HCT116 (cell line): ENCODE measurements at regions not wholly inside any gene's neighbourhood (a gene's known extent, or its start where the extent isn't known, plus 50 kb on each side); places are given as distances from the start of the nearest gene placed in this dataset.
"Not testable (repeated sequence)": the region's sequence is repeated elsewhere in the genome, so short reads cannot be mapped to it uniquely, and the experiment has no call there.

ENCODE experiments used
- ATAC-seq: fragments of 200-7000 bp; cut with Tn5 transposase; 2 replicates; pipeline ENCODE4 v1.9.1; 2020; ENCODE audit warnings: mild to moderate bottlenecking, moderate library complexity
- BruUV-seq: library from RNA; stranded (reverse); fragments of 400-500 nt; replicated peaks from 2 replicates; lab custom pipeline; 2021; lab: Mats Ljungman, UMichigan
- CTCF ChIA-PET: fragments of 300-600 bp; sonication (Branson Sonifier 250); formaldehyde crosslinking; loops from one replicate; lab custom pipeline; 2021; ENCODE audit warnings: antibody characterized with exemption; lab: Charles Lee
- POLR2A ChIA-PET: fragments of 300-600, 350-600 bp; sonication (Branson Sonifier 250); formaldehyde crosslinking; loops from one replicate; lab custom pipeline; 2021; ENCODE audit warnings: antibody characterized with exemption; lab: Charles Lee
- RAD21 ChIA-PET, 2 experiments: fragments of 300-600 bp; sonication (Branson Sonifier 250); formaldehyde crosslinking; loops; one replicate each; lab custom pipeline; 2023; ENCODE audit warnings: low total read pairs in 2 of 2; ENCODE audit not compliant: uncharacterized antibody in 2 of 2, unreplicated experiment in 2 of 2, low non-redundant PET in 1 of 2; lab: Charles Lee
- DNase-seq: peaks from one replicate; pipeline ENCODE4 v3.0.0-alpha.2; 2010; ENCODE audit warnings: low read depth, low spot score
- H2AFZ ChIP-seq: fragments of 200-600 bp; shearing (Covaris generic), sonication (generic); 2 replicates; pipeline ENCODE4 v1.6.1; 2017; ENCODE audit warnings: low read depth, mixed run types, mixed read lengths, antibody characterized with exemption, low read length; ENCODE audit not compliant: poor library complexity, severe bottlenecking
- H3K27ac ChIP-seq: 2 replicates; pipeline ENCODE4 v1.5.1; 2012; ENCODE audit warnings: low read depth, low read length
- H3K27me3 ChIP-seq: fragments of 200-600 bp; sonication (generic); 2 replicates; pipeline ENCODE4 v1.6.1; 2016; ENCODE audit warnings: mixed run types, low read length, mixed read lengths; ENCODE audit not compliant: insufficient read depth
- H3K36me3 ChIP-seq, 2 experiments: fragments of 200-500 bp in 1 of 2; fragments of 200-600 bp in 1 of 2; sonication (Bioruptor generic) in 1 of 2; sonication (generic) in 1 of 2; 2 replicates each; pipeline versions ENCODE4 v1.5.1 to v1.6.1; 2014 to 2016; ENCODE audit warnings: low read length in 2 of 2, inconsistent platforms in 1 of 2, mixed read lengths in 1 of 2, mixed run types in 1 of 2; ENCODE audit not compliant: insufficient read depth in 2 of 2, control insufficient read depth in 1 of 2
- H3K4me1 ChIP-seq, 2 experiments: fragments of 200-600 bp in 1 of 2; sonication (generic) in 1 of 2; 2 replicates each; pipeline versions ENCODE4 v1.5.1 to v1.6.1; 2012 to 2017; ENCODE audit warnings: low read length in 2 of 2, inconsistent platforms in 1 of 2, mild to moderate bottlenecking in 1 of 2, mixed read lengths in 1 of 2, mixed run types in 1 of 2, moderate library complexity in 1 of 2; ENCODE audit not compliant: insufficient read depth in 2 of 2, control insufficient read depth in 1 of 2
- H3K4me2 ChIP-seq: fragments of 200-600 bp; sonication (generic); 2 replicates; pipeline ENCODE4 v1.6.1; 2017; ENCODE audit warnings: mixed run types, low read length, mixed read lengths
- H3K4me3 ChIP-seq, 2 experiments: fragments of 200-600 bp in 1 of 2; sonication (generic) in 1 of 2; replicated peaks in 1 of 2; 2 replicates each; pipeline ENCODE4 v1.5.1; 2011 to 2016; ENCODE audit warnings: low read length in 2 of 2, control low read depth in 1 of 2, low read depth in 1 of 2, mild to moderate bottlenecking in 1 of 2, mixed read lengths in 1 of 2, mixed run types in 1 of 2
- H3K79me2 ChIP-seq: fragments of 200-600 bp; sonication (generic); 2 replicates; pipeline ENCODE4 v1.6.1; 2017; ENCODE audit warnings: mild to moderate bottlenecking, mixed run types, low read length, moderate library complexity, mixed read lengths; ENCODE audit not compliant: insufficient read depth
- H3K9ac ChIP-seq: fragments of 200-600 bp; sonication (generic); 2 replicates; pipeline ENCODE4 v1.6.1; 2016; ENCODE audit warnings: low read length, mixed read lengths
- H3K9me2 ChIP-seq: fragments of 200-600 bp; sonication (generic), shearing (Covaris generic); 2 replicates; pipeline ENCODE4 v1.6.1; 2017; ENCODE audit warnings: mixed run types, mild to moderate bottlenecking, moderate library complexity; ENCODE audit not compliant: insufficient read depth
- H3K9me3 ChIP-seq, 2 experiments: fragments of 200-500 bp in 1 of 2; fragments of 200-600 bp in 1 of 2; sonication (Bioruptor generic) in 1 of 2; sonication (generic) in 1 of 2; 2 replicates each; pipeline ENCODE4 v1.6.1; 2014 to 2017; ENCODE audit warnings: low read length in 2 of 2, mixed read lengths in 2 of 2, inconsistent platforms in 1 of 2, low read depth in 1 of 2, mild to moderate bottlenecking in 1 of 2, mixed run types in 1 of 2, moderate library complexity in 1 of 2; ENCODE audit not compliant: control insufficient read depth in 1 of 2, insufficient read depth in 1 of 2
- H4K20me1 ChIP-seq: fragments of 200-600 bp; sonication (generic), shearing (Covaris generic); 2 replicates; pipeline ENCODE4 v1.6.1; 2017; ENCODE audit warnings: mixed run types, mild to moderate bottlenecking, moderate library complexity; ENCODE audit not compliant: insufficient read depth
- CEBPB ChIP-seq: IDR thresholded peaks from 2 replicates; pipeline ENCODE4 v1.6.1; 2012; ENCODE audit warnings: low read depth
- JUND ChIP-seq: IDR thresholded peaks from 2 replicates; pipeline ENCODE4 v1.6.1; 2012
- POLR2AphosphoS5 ChIP-seq: IDR thresholded peaks from 2 replicates; pipeline ENCODE4 v1.6.1; 2011; ENCODE audit warnings: mild to moderate bottlenecking, low read depth, low read length, moderate library complexity
- intact Hi-C: fragments of 100-400 bp; cut with micrococcal nuclease; formaldehyde crosslinking; loops from 2 replicates; pipeline ENCODE4 v1.10.0; 2022

- H3K9me2 ChIP-seq, H3K9me3 ChIP-seq, CTCF ChIA-PET, H3K4me2 ChIP-seq, H3K9ac ChIP-seq, H2AFZ ChIP-seq, H3K27me3 ChIP-seq, POLR2A ChIA-PET, RAD21 ChIA-PET, H3K4me1 ChIP-seq, H3K79me2 ChIP-seq, H3K36me3 ChIP-seq, H4K20me1 ChIP-seq, H3K27ac ChIP-seq, H3K4me3 ChIP-seq, intact Hi-C loops, DNase-seq, BruUV-seq, ATAC-seq: not testable (repeated sequence)
Measured at GRCh38 chr1:206405282-206405681, 65.0 kb upstream of the IKBKE start.

GRCh38 chr1:206408371-206409288 is 61.6 kb upstream of the IKBKE start:
- H4K20me1 ChIP-seq, ATAC-seq, H3K9ac ChIP-seq, intact Hi-C loops, H3K9me3 ChIP-seq, H3K4me1 ChIP-seq, BruUV-seq, CTCF ChIA-PET, H3K4me3 ChIP-seq, H3K4me2 ChIP-seq, H3K79me2 ChIP-seq, H3K36me3 ChIP-seq, POLR2A ChIA-PET, H3K27ac ChIP-seq, RAD21 ChIA-PET, H2AFZ ChIP-seq, DNase-seq, H3K27me3 ChIP-seq, H3K9me2 ChIP-seq: not testable (repeated sequence)

GRCh38 chr1:206411321-206411720 is 59.0 kb upstream of the IKBKE start:
- H3K9me2 ChIP-seq = no peaks in the 10 kb centered on the region
- no peak overlapping the region for H3K4me3 ChIP-seq
- TF ChIP-seq CEBPB (no peak), JUND (no peak), POLR2AphosphoS5 (no peak)
- ChIA-PET POLR2A (no interaction called here), RAD21 (no interaction called here), CTCF (no interaction called here)
- no TSS peak for BruUV-seq
- H3K27me3 ChIP-seq = no peaks in the 10 kb centered on the region
- no peaks in the 10 kb centered on the region for H3K9me3 ChIP-seq
- H4K20me1 ChIP-seq = no peaks in the 10 kb centered on the region
- H3K27ac ChIP-seq = no peak overlapping the region
- H3K9ac ChIP-seq = no peak overlapping the region
- no peak overlapping the region for H2AFZ ChIP-seq
- no peaks in the 10 kb centered on the region for H3K36me3 ChIP-seq
- no peak for DNase-seq
- no peak overlapping the region for H3K4me2 ChIP-seq
- H3K4me1 ChIP-seq = no peaks in the 10 kb centered on the region
- no peak for ATAC-seq
- intact Hi-C loops = no loop called here
- H3K79me2 ChIP-seq = no peaks in the 10 kb centered on the region
